ENCODE measurements at regions not wholly inside any gene's neighbourhood (a gene's known extent, or its start where the extent isn't known, plus 50 kb on each side); places are given as distances from the start of the nearest gene placed in this dataset.

DNA sequence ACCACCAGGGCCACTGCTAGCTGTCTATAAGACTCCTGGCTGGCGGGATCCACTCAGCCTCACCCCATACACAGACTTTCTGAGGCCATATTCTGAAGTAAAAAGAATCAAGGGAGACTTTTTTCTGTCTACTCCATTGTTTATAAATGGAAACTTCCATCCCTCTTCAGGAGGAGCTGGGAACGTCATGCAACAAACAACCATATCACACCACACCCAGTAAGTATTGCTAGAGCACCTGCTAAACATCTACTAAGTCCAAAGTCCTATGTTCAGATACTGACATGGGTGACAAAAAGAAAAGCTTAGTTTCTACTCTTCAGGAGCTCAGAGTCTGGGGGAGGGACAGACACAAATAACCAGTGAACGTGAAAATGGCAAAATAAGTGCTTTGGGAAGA is 324.8 kb upstream of the ONECUT1 start (continued):
- TF ChIP-seq YY1 (IDR thresholded peaks at IDR 0.05; ENCODE audit: extremely low read depth, insufficient replicate concordance, low read depth, low read length) (no peak), SP1 (IDR thresholded peaks at IDR 0.05; ENCODE audit: low read depth) (no peak), FOSL1 (IDR thresholded peaks at IDR 0.05; ENCODE audit: low read depth) (no peak), POLR2AphosphoS5 (IDR thresholded peaks at IDR 0.05; ENCODE audit: low read depth, low read length) (no peak), EZH2 (IDR thresholded peaks at IDR 0.05) (no peak)
- TF ChIP-seq, protein P1, sequence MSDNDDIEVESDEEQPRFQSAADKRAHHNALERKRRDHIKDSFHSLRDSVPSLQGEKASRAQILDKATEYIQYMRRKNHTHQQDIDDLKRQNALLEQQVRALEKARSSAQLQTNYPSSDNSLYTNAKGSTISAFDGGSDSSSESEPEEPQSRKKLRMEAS (IDR thresholded peaks at IDR 0.05) = no peak
- TF ChIP-seq, protein P2, sequence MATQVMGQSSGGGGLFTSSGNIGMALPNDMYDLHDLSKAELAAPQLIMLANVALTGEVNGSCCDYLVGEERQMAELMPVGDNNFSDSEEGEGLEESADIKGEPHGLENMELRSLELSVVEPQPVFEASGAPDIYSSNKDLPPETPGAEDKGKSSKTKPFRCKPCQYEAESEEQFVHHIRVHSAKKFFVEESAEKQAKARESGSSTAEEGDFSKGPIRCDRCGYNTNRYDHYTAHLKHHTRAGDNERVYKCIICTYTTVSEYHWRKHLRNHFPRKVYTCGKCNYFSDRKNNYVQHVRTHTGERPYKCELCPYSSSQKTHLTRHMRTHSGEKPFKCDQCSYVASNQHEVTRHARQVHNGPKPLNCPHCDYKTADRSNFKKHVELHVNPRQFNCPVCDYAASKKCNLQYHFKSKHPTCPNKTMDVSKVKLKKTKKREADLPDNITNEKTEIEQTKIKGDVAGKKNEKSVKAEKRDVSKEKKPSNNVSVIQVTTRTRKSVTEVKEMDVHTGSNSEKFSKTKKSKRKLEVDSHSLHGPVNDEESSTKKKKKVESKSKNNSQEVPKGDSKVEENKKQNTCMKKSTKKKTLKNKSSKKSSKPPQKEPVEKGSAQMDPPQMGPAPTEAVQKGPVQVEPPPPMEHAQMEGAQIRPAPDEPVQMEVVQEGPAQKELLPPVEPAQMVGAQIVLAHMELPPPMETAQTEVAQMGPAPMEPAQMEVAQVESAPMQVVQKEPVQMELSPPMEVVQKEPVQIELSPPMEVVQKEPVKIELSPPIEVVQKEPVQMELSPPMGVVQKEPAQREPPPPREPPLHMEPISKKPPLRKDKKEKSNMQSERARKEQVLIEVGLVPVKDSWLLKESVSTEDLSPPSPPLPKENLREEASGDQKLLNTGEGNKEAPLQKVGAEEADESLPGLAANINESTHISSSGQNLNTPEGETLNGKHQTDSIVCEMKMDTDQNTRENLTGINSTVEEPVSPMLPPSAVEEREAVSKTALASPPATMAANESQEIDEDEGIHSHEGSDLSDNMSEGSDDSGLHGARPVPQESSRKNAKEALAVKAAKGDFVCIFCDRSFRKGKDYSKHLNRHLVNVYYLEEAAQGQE (IDR thresholded peaks at IDR 0.05; ENCODE audit: low read depth) = no peak

- Histone ChIP-seq H3K4me2 (ENCODE audit: low read length) (no peak overlapping the region), H3K9ac (ENCODE audit: low read length) (no peak overlapping the region), H3K4me3 (replicated peaks in 1 of 2; ENCODE audit: low read depth in 1 of 2, low read length in 2 of 2) (no peak overlapping the region), H3K9me2 (ENCODE audit: insufficient read depth) (no peaks in the 10 kb centered on the region), H3K27me3 (ENCODE audit: insufficient read depth, low read length) (no peaks in the 10 kb centered on the region), H3K27ac (ENCODE audit: low read depth, low read length) (no peak overlapping the region), H2AFZ (ENCODE audit: low read depth, low read length, poor library complexity, severe bottlenecking) (no peak overlapping the region), H3K36me3 (ENCODE audit: control insufficient read depth in 1 of 2, insufficient read depth in 2 of 2, low read length in 2 of 2) (no peaks in the 10 kb centered on the region), H3K79me2 (ENCODE audit: insufficient read depth, low read length) (no peaks in the 10 kb centered on the region), H3K9me3 (ENCODE audit: control insufficient read depth in 1 of 2, insufficient read depth in 1 of 2, low read depth in 1 of 2, low read length in 2 of 2) (no peaks in the 10 kb centered on the region), H3K4me1 (ENCODE audit: control insufficient read depth in 1 of 2, insufficient read depth in 2 of 2, low read length in 2 of 2) (no peaks in the 10 kb centered on the region), H4K20me1 (ENCODE audit: insufficient read depth) (no peaks in the 10 kb centered on the region)
- TF ChIP-seq YY1 (IDR thresholded peaks at IDR 0.05; ENCODE audit: extremely low read depth, insufficient replicate concordance, low read depth, low read length) = no peak
- intact Hi-C loops (cut with micrococcal nuclease) = no loop called here
- no TSS peak for BruUV-seq (replicated peaks)
- ChIA-PET POLR2A (no interaction called here), RAD21 (ENCODE audit: low non-redundant PET in 1 of 2, low total read pairs in 2 of 2, uncharacterized antibody in 2 of 2, unreplicated experiment in 2 of 2) (no interaction called here), CTCF (no interaction called here)
- DNase-seq (ENCODE audit: low read depth, low spot score) (no peak), ATAC-seq (no peak)
These were observed 320.9 kb upstream of the ONECUT1 start for GRCh38 chr15:53110999-53111398.
